IMR-90 (cell line): ENCODE measurements at regions not wholly inside any gene's neighbourhood (a gene's known extent, or its start where the extent isn't known, plus 50 kb on each side); places are given as distances from the start of the nearest gene placed in this dataset.

Source experiments
- ATAC-seq: fragments of 200-7000 bp; cut with Tn5 transposase; 2 replicates; pipeline ENCODE4 v1.9.1; 2020; ENCODE audit warnings: low read depth, mild to moderate bottlenecking, moderate library complexity
- BruUV-seq: library from RNA; stranded (reverse); fragments of 400-500 nt; replicated peaks from 2 replicates; lab custom pipeline; 2021; lab: Mats Ljungman, UMichigan
- CTCF ChIA-PET: fragments of 300-600 bp; formaldehyde crosslinking; extraction: SDS; loops from one replicate; lab custom pipeline; 2021; ENCODE audit warnings: antibody characterized with exemption; lab: Yijun Ruan, JAX
- POLR2A ChIA-PET: fragments of 300-600 bp; sonication (Branson Sonifier 250); formaldehyde crosslinking; loops from one replicate; lab custom pipeline; 2022; ENCODE audit warnings: antibody characterized with exemption; ENCODE audit not compliant: unreplicated experiment; lab: Charles Lee
- DNase-seq: peaks from one replicate; pipeline ENCODE4 v3.0.0; 2013
- H2AFZ ChIP-seq: replicated peaks from 2 replicates; pipeline ENCODE3; 2013; ENCODE audit warnings: low read length, mild to moderate bottlenecking; ENCODE audit not compliant: poor library complexity
- H2AK5ac ChIP-seq: 2 replicates; pipeline ENCODE4 v1.6.1; 2013; ENCODE audit warnings: low read depth, low read length, inconsistent platforms
- H2AK9ac ChIP-seq: replicated peaks from 2 replicates; pipeline ENCODE3; 2013; ENCODE audit warnings: mild to moderate bottlenecking, low read depth, low read length, moderate library complexity; ENCODE audit not compliant: poor library complexity
- H2BK120ac ChIP-seq: 2 replicates; pipeline ENCODE4 v1.6.1; 2013; ENCODE audit warnings: low read depth, low read length, inconsistent platforms
- H2BK15ac ChIP-seq: 3 replicates; pipeline ENCODE4 v1.6.1; 2013; ENCODE audit warnings: low read depth, low read length, inconsistent platforms
- H2BK20ac ChIP-seq: 2 replicates; pipeline ENCODE4 v1.6.1; 2013; ENCODE audit warnings: low read depth, mild to moderate bottlenecking, inconsistent platforms, low read length, moderate library complexity
- H2BK5ac ChIP-seq: 2 replicates; pipeline ENCODE4 v1.6.1; 2013; ENCODE audit warnings: mild to moderate bottlenecking, low read depth, low read length, inconsistent platforms; ENCODE audit not compliant: poor library complexity, severe bottlenecking
- H3K14ac ChIP-seq: replicated peaks from 2 replicates; pipeline ENCODE4 v1.6.1; 2013; ENCODE audit warnings: low read depth, low read length, inconsistent platforms
- H3K18ac ChIP-seq: 2 replicates; pipeline ENCODE4 v1.6.1; 2013; ENCODE audit warnings: low read depth, low read length, control low read depth
- H3K23ac ChIP-seq: 2 replicates; pipeline ENCODE4 v1.6.1; 2013; ENCODE audit warnings: low read depth, low read length, inconsistent platforms
- H3K27ac ChIP-seq: 2 replicates; pipeline ENCODE4 v1.5.1; 2013; ENCODE audit warnings: mild to moderate bottlenecking, control low read depth, low read length; ENCODE audit not compliant: insufficient read depth
- H3K27me3 ChIP-seq: 2 replicates; pipeline ENCODE4 v1.6.1; 2013; ENCODE audit warnings: low read length; ENCODE audit not compliant: control insufficient read depth, insufficient read depth
- H3K36me3 ChIP-seq: 2 replicates; pipeline ENCODE4 v1.6.1; 2013; ENCODE audit warnings: low read length, mixed read lengths; ENCODE audit not compliant: control insufficient read depth, insufficient read depth
- H3K4ac ChIP-seq: 2 replicates; pipeline ENCODE4 v1.6.1; 2013; ENCODE audit warnings: low read depth, low read length, inconsistent platforms
- H3K4me1 ChIP-seq: 2 replicates; pipeline ENCODE4 v1.6.1; 2013; ENCODE audit warnings: low read length, mixed read lengths; ENCODE audit not compliant: control insufficient read depth, insufficient read depth
- H3K4me2 ChIP-seq: 2 replicates; pipeline ENCODE4 v1.6.1; 2013; ENCODE audit warnings: low read depth, mild to moderate bottlenecking, control low read depth, low read length, moderate library complexity
- H3K4me3 ChIP-seq: 2 replicates; pipeline ENCODE4 v1.5.1; 2013; ENCODE audit warnings: low read depth, mild to moderate bottlenecking, control low read depth, low read length, moderate library complexity; ENCODE audit not compliant: insufficient read depth
- H3K56ac ChIP-seq: 2 replicates; pipeline ENCODE4 v1.6.1; 2013; ENCODE audit warnings: low read length, inconsistent platforms; ENCODE audit not compliant: insufficient read depth; ENCODE audit errors: extremely low read depth
- H3K79me1 ChIP-seq, 2 experiments: 2 replicates each; pipeline ENCODE4 v1.6.1; 2013; ENCODE audit warnings: low read length in 2 of 2, inconsistent platforms in 1 of 2, low read depth in 1 of 2
- H3K9ac ChIP-seq: 2 replicates; pipeline ENCODE4 v1.6.1; 2013; ENCODE audit warnings: low read depth, low read length, control low read depth
- H3K9me1 ChIP-seq: 2 replicates; pipeline ENCODE4 v1.6.1; 2013; ENCODE audit warnings: low read length, inconsistent platforms; ENCODE audit not compliant: insufficient read depth
- H3K9me3 ChIP-seq: 2 replicates; pipeline ENCODE4 v1.6.1; 2013; ENCODE audit warnings: low read length; ENCODE audit not compliant: control insufficient read depth, insufficient read depth
- H4K20me1 ChIP-seq: 2 replicates; pipeline ENCODE4 v1.6.1; 2013; ENCODE audit warnings: low read length, inconsistent platforms; ENCODE audit not compliant: insufficient read depth
- H4K5ac ChIP-seq: 2 replicates; pipeline ENCODE4 v1.6.1; 2013; ENCODE audit warnings: mild to moderate bottlenecking, low read depth, low read length, control low read depth
- H4K8ac ChIP-seq, 2 experiments: 2 replicates each; pipeline ENCODE4 v1.6.1; 2013; ENCODE audit warnings: low read depth in 2 of 2, low read length in 2 of 2, control low read depth in 1 of 2, inconsistent platforms in 1 of 2
- H4K91ac ChIP-seq: 2 replicates; pipeline ENCODE4 v1.6.1; 2013; ENCODE audit warnings: low read depth, low read length, inconsistent platforms; ENCODE audit not compliant: insufficient read depth
- BHLHE40 ChIP-seq: fragments of 150-350 bp; IDR thresholded peaks from 2 replicates; pipeline ENCODE4 v1.6.1; 2016; ENCODE audit warnings: mild to moderate bottlenecking, low read depth, low read length
- CEBPB ChIP-seq: IDR thresholded peaks from 2 replicates; pipeline ENCODE4 v1.6.1; 2012; ENCODE audit warnings: low read depth, low read length, improper control_type of control experiment
- CHD1 ChIP-seq: IDR thresholded peaks from 2 replicates; pipeline ENCODE4 v1.6.1; 2012; ENCODE audit warnings: low read depth, low read length, improper control_type of control experiment
- FOS ChIP-seq: fragments of 150-350 bp; IDR thresholded peaks from 2 replicates; pipeline ENCODE4 v1.6.1; 2016; ENCODE audit warnings: low read depth, low read length
- MAFK ChIP-seq: IDR thresholded peaks from 2 replicates; pipeline ENCODE4 v1.6.1; 2012; ENCODE audit warnings: low read depth, low read length, improper control_type of control experiment
- MAZ ChIP-seq: IDR thresholded peaks from 2 replicates; pipeline ENCODE4 v1.6.1; 2012; ENCODE audit warnings: low read depth, mild to moderate bottlenecking, low read length, improper control_type of control experiment, moderate library complexity, borderline replicate concordance
- MXI1 ChIP-seq: IDR thresholded peaks from 2 replicates; pipeline ENCODE4 v1.6.1; 2012; ENCODE audit warnings: low read depth, mild to moderate bottlenecking, low read length, moderate library complexity, borderline replicate concordance
- NFE2L2 ChIP-seq: fragments of 150-350 bp; IDR thresholded peaks from 2 replicates; pipeline ENCODE4 v1.6.1; 2016; ENCODE audit warnings: low read depth, mild to moderate bottlenecking, low read length
- POLR2A ChIP-seq: IDR thresholded peaks from 2 replicates; pipeline ENCODE4 v1.6.1; 2012; ENCODE audit warnings: mild to moderate bottlenecking, low read depth, low read length
- RAD21 ChIP-seq: IDR thresholded peaks from 2 replicates; pipeline ENCODE4 v1.6.1; 2012; ENCODE audit warnings: low read length, improper control_type of control experiment
- RCOR1 ChIP-seq: IDR thresholded peaks from 2 replicates; pipeline ENCODE4 v1.6.1; 2012; ENCODE audit warnings: mild to moderate bottlenecking, low read length, improper control_type of control experiment; ENCODE audit not compliant: insufficient replicate concordance
- RFX5 ChIP-seq: IDR thresholded peaks from 2 replicates; pipeline ENCODE4 v1.8.0; 2012; ENCODE audit warnings: low read depth, mild to moderate bottlenecking, low read length, moderate library complexity
- SMC3 ChIP-seq: fragments of 150-350 bp; IDR thresholded peaks from 2 replicates; pipeline ENCODE4 v1.6.1; 2016; ENCODE audit warnings: low read depth, mild to moderate bottlenecking, antibody characterized with exemption, low read length, moderate library complexity
- WGBS, 2 experiments: methylation state at CpG; one replicate each; pipeline versions ENCODE4 v1.1.5 to v1.1.7; 2013; ENCODE audit warnings: missing lambda C conversion rate in 2 of 2; ENCODE audit not compliant: insufficient read length in 1 of 2; ENCODE audit errors: extremely low coverage in 2 of 2; 5-methylcytosine and 5-hydroxymethylcytosine counted together
- dilution Hi-C: fragments of 300-500 bp; cut with HindIII; formaldehyde crosslinking; loops from one replicate; pipeline ENCODE4 v1.14.3; 2018; ENCODE audit warnings: low sequenced_read_pairs; ENCODE audit not compliant: unreplicated experiment
- in situ Hi-C: fragments of 300-500 bp; cut with MboI; formaldehyde crosslinking; loops from 3 replicates; pipeline ENCODE4 v1.14.3; 2019; ENCODE audit warnings: low sequenced_read_pairs, inconsistent platforms, mixed read lengths
- intact Hi-C: fragments of 100-400 bp; cut with micrococcal nuclease; formaldehyde crosslinking; loops from 2 replicates; pipeline ENCODE4 v1.10.0; 2022
- TF ChIP-seq, protein P1 (sequence below): conservative IDR thresholded peaks from 2 replicates; pipeline ENCODE4 v1.5.1; 2012; ENCODE audit warnings: mild to moderate bottlenecking, low read depth, low read length, improper control_type of control experiment
- TF ChIP-seq, protein P2 (sequence below): fragments of 150-350 bp; IDR thresholded peaks from 2 replicates; pipeline ENCODE4 v1.6.1; 2017; ENCODE audit warnings: mild to moderate bottlenecking, antibody characterized with exemption, low read length, low read depth
- TF ChIP-seq, protein P3 (sequence below): fragments of 150-350 bp; IDR thresholded peaks from 2 replicates; pipeline ENCODE4 v1.6.1; 2016; ENCODE audit warnings: low read depth, mild to moderate bottlenecking, low read length, moderate library complexity, borderline replicate concordance

DNA sequence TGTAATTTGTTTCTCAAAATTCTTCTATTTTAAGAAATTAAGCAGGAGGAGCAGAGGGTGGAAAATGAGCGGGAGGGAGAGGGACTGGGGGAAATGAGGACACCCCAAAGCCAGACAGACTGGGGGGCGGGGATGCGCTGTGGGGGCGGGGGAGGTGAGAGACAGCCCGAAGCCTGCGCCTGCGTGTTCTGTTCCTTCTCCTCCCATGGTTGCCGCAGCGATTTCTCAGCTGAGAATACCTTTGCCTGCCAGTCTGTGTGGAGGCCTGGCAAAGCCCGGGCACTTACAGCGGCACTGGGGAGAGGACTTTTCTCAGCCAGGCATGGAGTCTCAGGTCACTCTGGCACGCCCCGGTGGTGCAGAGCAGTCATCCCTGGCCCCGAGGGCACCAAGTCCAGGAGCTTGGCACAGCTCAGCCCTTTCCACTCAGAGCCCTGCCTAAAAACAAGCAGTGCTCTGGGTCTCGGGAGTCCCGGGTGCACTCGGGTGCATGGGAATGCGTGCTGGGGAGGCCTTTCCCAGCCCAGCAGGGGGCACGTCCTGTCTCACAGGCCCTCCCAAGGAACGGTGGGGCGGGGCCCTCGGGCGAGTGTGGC lies 289.3 kb upstream of the HS6ST1 start:
- CTCF ChIA-PET: no interaction called here
- Histone ChIP-seq H4K5ac (no peak overlapping the region), H3K9me3 (no peaks in the 10 kb centered on the region), H4K91ac (no peak overlapping the region), H3K4me2 (no peak overlapping the region), H3K9ac (no peak overlapping the region), H3K4me3 (no peak overlapping the region), H3K4ac (no peak overlapping the region), H3K14ac (no peak overlapping the region), H2BK20ac (no peak overlapping the region), H3K23ac (no peak overlapping the region), H3K4me1 (no peaks in the 10 kb centered on the region), H2BK5ac (no peak overlapping the region), H3K18ac (no peak overlapping the region), H2BK15ac (no peak overlapping the region), H4K8ac (no peak overlapping the region), H3K27ac (no peak overlapping the region), H3K36me3 (no peaks in the 10 kb centered on the region), H2AK9ac (no peak overlapping the region), H3K79me1 (no peaks in the 10 kb centered on the region), H4K20me1 (no peaks in the 10 kb centered on the region), H3K56ac (no peak overlapping the region), H2BK120ac (no peak overlapping the region), H2AK5ac (no peak overlapping the region), H3K27me3 (no peaks in the 10 kb centered on the region; the same call in 1 of the 2 replicates), H3K9me1 (no peaks in the 10 kb centered on the region), H2AFZ (peak overlapping the region; percentile 72)
- no TSS peak for BruUV-seq
- 79% methylated on average over 11 of the region's 23 CpGs; no CpG with 5 or more reads in 1 of the 2 experiments for WGBS, 2 experiments
- in situ Hi-C loops (no loop called here), dilution Hi-C loops (no loop called here), intact Hi-C loops (no loop called here)
- no peak for DNase-seq
- ATAC-seq: no peak
- TF ChIP-seq MAZ: no peak
- no peak for TF ChIP-seq RAD21
- no peak for TF ChIP-seq SMC3
- TF ChIP-seq, protein P1, sequence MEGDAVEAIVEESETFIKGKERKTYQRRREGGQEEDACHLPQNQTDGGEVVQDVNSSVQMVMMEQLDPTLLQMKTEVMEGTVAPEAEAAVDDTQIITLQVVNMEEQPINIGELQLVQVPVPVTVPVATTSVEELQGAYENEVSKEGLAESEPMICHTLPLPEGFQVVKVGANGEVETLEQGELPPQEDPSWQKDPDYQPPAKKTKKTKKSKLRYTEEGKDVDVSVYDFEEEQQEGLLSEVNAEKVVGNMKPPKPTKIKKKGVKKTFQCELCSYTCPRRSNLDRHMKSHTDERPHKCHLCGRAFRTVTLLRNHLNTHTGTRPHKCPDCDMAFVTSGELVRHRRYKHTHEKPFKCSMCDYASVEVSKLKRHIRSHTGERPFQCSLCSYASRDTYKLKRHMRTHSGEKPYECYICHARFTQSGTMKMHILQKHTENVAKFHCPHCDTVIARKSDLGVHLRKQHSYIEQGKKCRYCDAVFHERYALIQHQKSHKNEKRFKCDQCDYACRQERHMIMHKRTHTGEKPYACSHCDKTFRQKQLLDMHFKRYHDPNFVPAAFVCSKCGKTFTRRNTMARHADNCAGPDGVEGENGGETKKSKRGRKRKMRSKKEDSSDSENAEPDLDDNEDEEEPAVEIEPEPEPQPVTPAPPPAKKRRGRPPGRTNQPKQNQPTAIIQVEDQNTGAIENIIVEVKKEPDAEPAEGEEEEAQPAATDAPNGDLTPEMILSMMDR: no peak
- TF ChIP-seq CHD1: no peak
- no peak for TF ChIP-seq BHLHE40
- TF ChIP-seq MAFK: no peak
- no peak for TF ChIP-seq CEBPB
- no peak for TF ChIP-seq POLR2A
- no peak for TF ChIP-seq MXI1
- TF ChIP-seq, protein P2, sequence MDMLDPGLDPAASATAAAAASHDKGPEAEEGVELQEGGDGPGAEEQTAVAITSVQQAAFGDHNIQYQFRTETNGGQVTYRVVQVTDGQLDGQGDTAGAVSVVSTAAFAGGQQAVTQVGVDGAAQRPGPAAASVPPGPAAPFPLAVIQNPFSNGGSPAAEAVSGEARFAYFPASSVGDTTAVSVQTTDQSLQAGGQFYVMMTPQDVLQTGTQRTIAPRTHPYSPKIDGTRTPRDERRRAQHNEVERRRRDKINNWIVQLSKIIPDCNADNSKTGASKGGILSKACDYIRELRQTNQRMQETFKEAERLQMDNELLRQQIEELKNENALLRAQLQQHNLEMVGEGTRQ: no peak
- no peak for TF ChIP-seq NFE2L2
- no peak for TF ChIP-seq FOS
- no peak for TF ChIP-seq RCOR1
- TF ChIP-seq RFX5: no peak
- TF ChIP-seq, protein P3, sequence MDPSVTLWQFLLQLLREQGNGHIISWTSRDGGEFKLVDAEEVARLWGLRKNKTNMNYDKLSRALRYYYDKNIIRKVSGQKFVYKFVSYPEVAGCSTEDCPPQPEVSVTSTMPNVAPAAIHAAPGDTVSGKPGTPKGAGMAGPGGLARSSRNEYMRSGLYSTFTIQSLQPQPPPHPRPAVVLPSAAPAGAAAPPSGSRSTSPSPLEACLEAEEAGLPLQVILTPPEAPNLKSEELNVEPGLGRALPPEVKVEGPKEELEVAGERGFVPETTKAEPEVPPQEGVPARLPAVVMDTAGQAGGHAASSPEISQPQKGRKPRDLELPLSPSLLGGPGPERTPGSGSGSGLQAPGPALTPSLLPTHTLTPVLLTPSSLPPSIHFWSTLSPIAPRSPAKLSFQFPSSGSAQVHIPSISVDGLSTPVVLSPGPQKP: no peak
- POLR2A ChIA-PET: no interaction called here
